ENCODE measurements at regions not wholly inside any gene's neighbourhood (a gene's known extent, or its start where the extent isn't known, plus 50 kb on each side); places are given as distances from the start of the nearest gene placed in this dataset.

DNA sequence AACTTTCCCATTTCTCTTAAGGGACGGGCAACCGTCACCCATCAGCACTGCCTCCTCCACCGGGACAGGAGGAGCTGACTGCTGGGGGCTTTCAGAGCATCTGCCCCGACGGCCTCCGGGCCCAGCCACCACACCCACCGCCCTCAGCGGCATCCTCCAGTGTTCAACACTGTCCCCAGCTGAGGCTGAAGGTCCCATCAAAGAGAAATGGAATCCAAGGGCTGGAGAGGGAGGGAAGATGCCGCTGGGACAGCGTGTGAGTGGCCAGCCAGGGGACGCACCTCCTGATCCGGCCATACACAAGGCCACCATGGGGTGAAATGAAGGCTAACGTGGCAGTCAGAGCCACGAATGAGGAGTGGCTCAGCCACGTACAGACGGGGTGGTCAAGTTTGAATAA lies 153.6 kb upstream of the PPP2R2D start:
- H3K4me3 ChIP-seq = no peak overlapping the region
- no peak for DNase-seq (ENCODE audit: low spot score in 2 of 2)
- WGBS, 2 donors = 90 to 92% methylated on average over 16 of the region's 16 CpGs
- TF ChIP-seq EP300 (IDR thresholded peaks at IDR 0.05) = no peak
- TF ChIP-seq POLR2A (IDR thresholded peaks at IDR 0.05) = no peak
- TF ChIP-seq, protein P1, sequence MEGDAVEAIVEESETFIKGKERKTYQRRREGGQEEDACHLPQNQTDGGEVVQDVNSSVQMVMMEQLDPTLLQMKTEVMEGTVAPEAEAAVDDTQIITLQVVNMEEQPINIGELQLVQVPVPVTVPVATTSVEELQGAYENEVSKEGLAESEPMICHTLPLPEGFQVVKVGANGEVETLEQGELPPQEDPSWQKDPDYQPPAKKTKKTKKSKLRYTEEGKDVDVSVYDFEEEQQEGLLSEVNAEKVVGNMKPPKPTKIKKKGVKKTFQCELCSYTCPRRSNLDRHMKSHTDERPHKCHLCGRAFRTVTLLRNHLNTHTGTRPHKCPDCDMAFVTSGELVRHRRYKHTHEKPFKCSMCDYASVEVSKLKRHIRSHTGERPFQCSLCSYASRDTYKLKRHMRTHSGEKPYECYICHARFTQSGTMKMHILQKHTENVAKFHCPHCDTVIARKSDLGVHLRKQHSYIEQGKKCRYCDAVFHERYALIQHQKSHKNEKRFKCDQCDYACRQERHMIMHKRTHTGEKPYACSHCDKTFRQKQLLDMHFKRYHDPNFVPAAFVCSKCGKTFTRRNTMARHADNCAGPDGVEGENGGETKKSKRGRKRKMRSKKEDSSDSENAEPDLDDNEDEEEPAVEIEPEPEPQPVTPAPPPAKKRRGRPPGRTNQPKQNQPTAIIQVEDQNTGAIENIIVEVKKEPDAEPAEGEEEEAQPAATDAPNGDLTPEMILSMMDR (IDR thresholded peaks at IDR 0.05) = no peak
- H3K9me3 ChIP-seq = no peaks in the 10 kb centered on the region
- no peak overlapping the region for H3K27ac ChIP-seq
- H3K36me3 ChIP-seq = no peaks in the 10 kb centered on the region
- peaks cover 0 to 13% (median 0%) of the 10 kb centered on the region in 4 donors for H3K4me1 ChIP-seq
- H3K27me3 ChIP-seq = no peaks in the 10 kb centered on the region

DNA sequence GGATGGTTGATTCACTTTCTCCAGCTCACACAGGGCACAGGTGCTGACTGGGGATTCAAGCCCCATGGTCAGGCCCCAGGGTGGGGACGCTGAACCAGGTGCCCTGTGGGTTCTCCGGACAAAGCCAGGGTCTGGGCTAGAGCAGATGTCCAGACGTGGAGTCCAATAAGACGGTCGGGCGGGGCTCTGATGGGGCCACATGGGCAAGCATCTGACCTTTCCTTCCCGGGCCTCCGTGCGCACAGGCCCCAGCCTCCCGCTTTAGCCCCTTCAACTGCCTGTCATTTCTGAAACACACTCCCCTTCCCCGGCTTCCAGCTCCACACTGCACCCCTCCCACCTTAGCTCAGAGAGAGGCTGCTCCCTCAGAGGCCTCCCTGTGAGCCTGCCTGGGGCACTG lies 153.0 kb upstream of the PPP2R2D start:
- DNase-seq (ENCODE audit: low spot score in 2 of 2) = no peak
- TF ChIP-seq POLR2A (IDR thresholded peaks at IDR 0.05) = no peak
- TF ChIP-seq, protein P1 (IDR thresholded peaks at IDR 0.05) = no peak
- no peak for TF ChIP-seq EP300 (IDR thresholded peaks at IDR 0.05)
- Histone ChIP-seq H3K9me3 (no peaks in the 10 kb centered on the region), H3K27ac (no peak overlapping the region), H3K4me3 (no peak overlapping the region), H3K36me3 (no peaks in the 10 kb centered on the region), H3K4me1 (peaks cover 0 to 13% (median 0%) of the 10 kb centered on the region in 4 donors), H3K27me3 (no peaks in the 10 kb centered on the region)
- 82 to 83% methylated on average over 11 of the region's 11 CpGs for WGBS, 2 donors

DNA sequence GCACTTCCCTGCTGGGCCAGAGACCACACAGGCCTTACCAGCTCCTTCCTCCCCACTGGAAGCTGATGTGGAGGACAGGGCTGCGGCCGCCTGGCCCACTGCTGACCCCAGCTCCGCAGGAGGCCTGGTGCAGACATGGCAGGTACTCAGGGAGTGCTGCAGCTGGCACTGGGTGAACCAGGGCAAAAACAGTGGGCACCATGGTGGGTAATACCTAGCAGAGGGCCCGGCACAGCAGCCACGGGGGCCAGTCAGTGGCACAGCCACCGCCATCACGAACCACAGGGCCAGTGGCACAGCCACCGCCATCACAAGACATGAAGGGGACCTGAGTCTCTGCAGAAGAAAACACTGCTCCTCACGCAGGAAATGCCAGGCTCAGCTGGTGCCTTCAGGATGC lies 152.6 kb upstream of the PPP2R2D start:
- Histone ChIP-seq H3K4me1 (peaks cover 0 to 9% (median 0%) of the 10 kb centered on the region in 4 donors), H3K27me3 (no peaks in the 10 kb centered on the region), H3K27ac (no peak overlapping the region), H3K9me3 (no peaks in the 10 kb centered on the region), H3K36me3 (no peaks in the 10 kb centered on the region), H3K4me3 (no peak overlapping the region)
- DNase-seq (ENCODE audit: low spot score in 2 of 2) = no peak
- 92 to 96% methylated on average over 9 of the region's 9 CpGs for WGBS, 2 donors
- TF ChIP-seq EP300 (IDR thresholded peaks at IDR 0.05) = no peak
- TF ChIP-seq, protein P1 (IDR thresholded peaks at IDR 0.05) = no peak
- no peak for TF ChIP-seq POLR2A (IDR thresholded peaks at IDR 0.05)

DNA sequence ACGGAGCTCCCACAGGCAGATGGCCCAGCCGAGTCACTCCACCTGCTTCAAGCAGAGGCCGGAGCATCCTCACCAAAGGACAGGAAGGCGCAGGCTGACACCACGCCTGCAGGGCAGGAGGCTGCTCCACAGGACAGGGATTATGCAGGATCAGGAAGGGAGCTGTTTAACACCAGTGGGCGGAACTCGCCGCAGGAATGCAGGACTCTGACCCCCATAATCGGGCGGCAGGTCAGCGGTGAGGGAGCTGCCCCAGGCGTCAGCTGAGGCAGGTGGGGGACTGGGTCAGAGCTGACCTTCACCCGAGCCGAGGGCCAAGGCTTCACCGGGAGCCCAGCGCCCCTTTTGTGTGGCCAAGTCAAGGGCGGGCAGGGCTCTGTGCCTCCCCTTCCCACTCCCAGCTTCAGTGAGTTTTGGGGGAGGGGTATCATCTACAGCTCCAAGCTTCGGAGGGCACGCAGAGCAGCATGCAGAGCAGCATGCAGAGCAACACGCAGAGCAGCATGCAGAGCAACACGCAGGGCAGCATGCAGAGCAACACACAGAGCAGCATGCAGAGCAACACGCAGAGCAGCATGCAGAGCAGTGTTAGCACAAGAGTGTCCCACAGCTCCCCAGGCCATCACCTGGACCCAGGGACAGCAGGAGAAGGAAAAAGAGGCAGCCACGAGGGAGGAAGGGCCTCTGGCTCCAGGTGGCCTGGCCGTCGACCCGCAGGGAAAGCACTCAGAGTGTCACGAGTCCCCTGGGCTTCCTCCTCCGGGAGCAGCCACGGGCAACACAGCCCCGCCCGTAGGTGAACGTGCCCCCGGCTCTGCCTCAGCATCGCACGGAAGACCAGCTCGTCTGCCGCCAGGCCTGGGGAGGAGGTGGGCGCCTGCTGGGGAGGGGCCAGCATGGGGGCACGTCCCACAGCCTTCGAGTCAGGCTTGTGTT lies 151.7 kb upstream of the PPP2R2D start:
- WGBS, 2 donors = 39 to 43% methylated on average over 25 to 31 of the region's 40 CpGs
- Histone ChIP-seq H3K27me3 (no peaks in the 10 kb centered on the region), H3K36me3 (no peaks in the 10 kb centered on the region), H3K4me1 (no peaks in the 10 kb centered on the region), H3K27ac (no peak overlapping the region), H3K4me3 (no peak overlapping the region), H3K9me3 (no peaks in the 10 kb centered on the region)
- no peak for DNase-seq (ENCODE audit: low spot score in 2 of 2)
- TF ChIP-seq POLR2A (IDR thresholded peaks at IDR 0.05) (no peak), EP300 (IDR thresholded peaks at IDR 0.05) (no peak)
- TF ChIP-seq, protein P1 (IDR thresholded peaks at IDR 0.05) = no peak

DNA sequence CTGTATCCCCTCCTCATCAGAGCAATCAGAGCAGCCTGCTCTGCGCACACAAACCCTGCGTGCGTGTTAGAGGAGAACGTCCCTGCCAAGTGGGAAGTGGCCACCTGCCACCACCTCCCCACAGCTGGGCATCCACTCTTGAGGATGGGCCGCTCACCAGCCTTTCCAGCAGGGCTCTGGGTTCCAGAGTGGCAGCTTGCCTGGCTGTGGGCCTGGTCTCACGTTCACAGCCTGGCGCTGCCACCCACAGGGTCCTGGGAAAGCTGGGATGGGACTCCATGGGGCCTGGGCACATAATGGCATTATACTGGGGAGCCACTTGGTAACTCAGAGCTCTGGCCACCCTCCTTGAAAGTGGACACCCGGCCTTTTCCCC lies 151.1 kb upstream of the PPP2R2D start:
- DNase-seq (ENCODE audit: low spot score in 2 of 2) = no peak
- Histone ChIP-seq H3K9me3 (no peaks in the 10 kb centered on the region), H3K4me1 (no peaks in the 10 kb centered on the region), H3K27ac (no peak overlapping the region), H3K36me3 (no peaks in the 10 kb centered on the region), H3K27me3 (no peaks in the 10 kb centered on the region), H3K4me3 (no peak overlapping the region)
- no peak for TF ChIP-seq POLR2A (IDR thresholded peaks at IDR 0.05)
- TF ChIP-seq EP300 (IDR thresholded peaks at IDR 0.05) = no peak
- TF ChIP-seq, protein P1 (IDR thresholded peaks at IDR 0.05) = no peak
- 77 to 86% methylated on average over 8 of the region's 8 CpGs for WGBS, 2 donors
